ENCODE measurements at regions not wholly inside any gene's neighbourhood (a gene's known extent, or its start where the extent isn't known, plus 50 kb on each side); places are given as distances from the start of the nearest gene placed in this dataset.

DNA sequence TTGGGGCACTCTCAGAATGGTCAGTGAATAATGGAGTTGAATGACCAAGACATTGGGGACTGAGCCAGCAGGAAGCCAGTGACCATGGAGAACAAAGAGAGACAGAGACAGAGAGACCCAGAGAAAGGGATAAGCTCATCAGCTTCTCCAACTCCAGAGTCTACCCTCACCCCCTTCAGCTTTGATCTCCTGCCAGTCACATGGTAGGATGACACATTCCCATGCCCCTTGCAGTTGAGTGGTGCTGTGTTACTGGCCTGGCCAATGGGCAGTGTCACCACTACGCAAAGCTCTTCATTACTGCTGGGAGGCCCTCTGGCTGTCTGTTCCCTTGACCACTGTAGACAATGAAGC, 643.5 kb downstream of the AJAP1 start:
- Histone ChIP-seq H4K8ac (ENCODE audit: low read depth, low read length) (no peak overlapping the region), H3K27ac (replicated peaks; ENCODE audit: low read length) (no peak overlapping the region), H2BK15ac (ENCODE audit: low read length) (no peak overlapping the region), H3K36me3 (replicated peaks in 1 of 2; ENCODE audit: control insufficient read depth in 2 of 2, insufficient read depth in 2 of 2, low read length in 2 of 2) (no peaks in the 10 kb centered on the region), H2AFZ (ENCODE audit: low read length) (no peak overlapping the region), H3K18ac (ENCODE audit: low read length) (no peak overlapping the region), H3K23ac (ENCODE audit: low read depth, low read length, poor library complexity) (no peak overlapping the region), H3K14ac (ENCODE audit: low read length) (no peak overlapping the region), H3K4me3 (ENCODE audit: low read length in 2 of 2) (no peak overlapping the region), H3K9me3 (replicated peaks in 1 of 2; ENCODE audit: control insufficient read depth in 2 of 2, insufficient read depth in 1 of 2, low read depth in 1 of 2, low read length in 2 of 2) (no peaks in the 10 kb centered on the region), H2BK5ac (ENCODE audit: low read length) (no peak overlapping the region), H3K79me1 (ENCODE audit: low read depth, low read length) (no peaks in the 10 kb centered on the region), H3K4me1 (ENCODE audit: control insufficient read depth in 2 of 2, insufficient read depth in 1 of 2, low read depth in 1 of 2, low read length in 2 of 2) (peaks cover 0 to 5% of the 10 kb centered on the region in 2 donors), H3K9ac (ENCODE audit: low read depth, low read length, poor library complexity) (no peak overlapping the region), H2BK120ac (ENCODE audit: low read depth, low read length) (no peak overlapping the region), H4K91ac (ENCODE audit: low read depth, low read length, poor library complexity) (no peak overlapping the region), H2AK5ac (ENCODE audit: low read depth, low read length) (no peak overlapping the region), H3K4ac (ENCODE audit: low read length) (no peak overlapping the region), H3K27me3 (ENCODE audit: control insufficient read depth in 3 of 3, insufficient read depth in 3 of 3, low read depth in 1 of 3, low read length in 3 of 3) (no peaks in the 10 kb centered on the region), H3K4me2 (ENCODE audit: insufficient read depth, low read length, poor library complexity, severe bottlenecking) (no peak overlapping the region), H2BK12ac (ENCODE audit: low read length) (no peak overlapping the region)
- DNase-seq (ENCODE audit: low spot score), result no peak
- WGBS, 2 donors (ENCODE audit: extremely low coverage in 2 of 2, insufficient read length in 2 of 2, insufficient replicate concordance in 1 of 2), result no CpG with 5 or more reads among the region's 1 CpG

DNA sequence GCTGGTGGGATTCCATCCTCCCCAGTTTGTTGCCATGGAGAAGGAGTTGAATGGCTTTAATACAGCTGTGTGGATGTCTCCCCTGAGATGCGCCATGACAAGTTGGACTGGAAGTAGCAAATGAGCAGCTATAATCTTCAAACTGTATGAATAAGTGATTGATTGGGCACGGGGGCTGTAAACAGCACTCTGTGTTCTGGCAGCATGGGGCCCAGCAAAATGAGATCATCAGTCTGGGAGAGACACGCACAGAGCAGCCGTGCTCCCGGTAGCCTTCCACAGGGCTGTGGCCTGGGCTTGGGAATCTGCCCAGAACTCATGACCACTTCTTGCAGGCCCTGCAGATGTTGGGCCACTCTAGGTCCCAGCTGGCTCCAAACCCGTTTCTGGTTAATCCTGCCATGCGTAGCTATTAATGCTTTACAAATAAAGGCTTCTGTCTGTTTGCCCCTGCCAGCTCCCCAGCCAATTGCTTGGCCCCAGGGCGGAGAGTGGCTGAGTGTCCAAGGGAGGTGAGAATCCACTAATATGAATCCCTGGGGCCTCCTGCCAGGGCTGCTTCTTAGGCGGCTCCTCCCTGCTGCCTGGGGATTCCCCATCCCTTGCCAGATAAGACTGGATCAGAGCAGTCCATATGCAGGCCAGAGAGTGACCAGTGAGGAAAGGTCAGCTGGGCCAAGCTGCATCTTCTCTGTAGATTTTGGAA, 642.9 kb downstream of the AJAP1 start:
- no peak overlapping the region for H3K14ac ChIP-seq (ENCODE audit: low read length)
- H3K9me3 ChIP-seq (replicated peaks in 1 of 2; ENCODE audit: control insufficient read depth in 2 of 2, insufficient read depth in 1 of 2, low read depth in 1 of 2, low read length in 2 of 2), result no peaks in the 10 kb centered on the region
- no peak overlapping the region for H3K9ac ChIP-seq (ENCODE audit: low read depth, low read length, poor library complexity)
- H3K27me3 ChIP-seq (ENCODE audit: control insufficient read depth in 3 of 3, insufficient read depth in 3 of 3, low read depth in 1 of 3, low read length in 3 of 3), result no peaks in the 10 kb centered on the region
- peak overlapping the region; percentile 46 for H3K18ac ChIP-seq (ENCODE audit: low read length)
- WGBS, 2 donors (ENCODE audit: extremely low coverage in 2 of 2, insufficient read length in 2 of 2, insufficient replicate concordance in 1 of 2), result no CpG with 5 or more reads among the region's 9 CpGs
- no peak overlapping the region for H2BK120ac ChIP-seq (ENCODE audit: low read depth, low read length)
- peak overlapping the region; percentile 36 for H2AK5ac ChIP-seq (ENCODE audit: low read depth, low read length)
- H2BK15ac ChIP-seq (ENCODE audit: low read length), result no peak overlapping the region
- H2AFZ ChIP-seq (ENCODE audit: low read length), result no peak overlapping the region
- no peak overlapping the region for H2BK5ac ChIP-seq (ENCODE audit: low read length)
- DNase-seq (ENCODE audit: low spot score), result no peak
- no peaks in the 10 kb centered on the region for H3K79me1 ChIP-seq (ENCODE audit: low read depth, low read length)
- no peak overlapping the region for H2BK12ac ChIP-seq (ENCODE audit: low read length)
- no peak overlapping the region for H4K8ac ChIP-seq (ENCODE audit: low read depth, low read length)
- no peak overlapping the region for H3K4me3 ChIP-seq (ENCODE audit: low read length in 2 of 2)
- no peak overlapping the region for H4K91ac ChIP-seq (ENCODE audit: low read depth, low read length, poor library complexity)
- H3K36me3 ChIP-seq (replicated peaks in 1 of 2; ENCODE audit: control insufficient read depth in 2 of 2, insufficient read depth in 2 of 2, low read length in 2 of 2), result no peaks in the 10 kb centered on the region
- peaks cover 0 to 5% of the 10 kb centered on the region in 2 donors for H3K4me1 ChIP-seq (ENCODE audit: control insufficient read depth in 2 of 2, insufficient read depth in 1 of 2, low read depth in 1 of 2, low read length in 2 of 2)
- no peak overlapping the region for H3K4me2 ChIP-seq (ENCODE audit: insufficient read depth, low read length, poor library complexity, severe bottlenecking)
- no peak overlapping the region for H3K23ac ChIP-seq (ENCODE audit: low read depth, low read length, poor library complexity)
- H3K4ac ChIP-seq (ENCODE audit: low read length), result no peak overlapping the region
- H3K27ac ChIP-seq (replicated peaks; ENCODE audit: low read length), result no peak overlapping the region

DNA sequence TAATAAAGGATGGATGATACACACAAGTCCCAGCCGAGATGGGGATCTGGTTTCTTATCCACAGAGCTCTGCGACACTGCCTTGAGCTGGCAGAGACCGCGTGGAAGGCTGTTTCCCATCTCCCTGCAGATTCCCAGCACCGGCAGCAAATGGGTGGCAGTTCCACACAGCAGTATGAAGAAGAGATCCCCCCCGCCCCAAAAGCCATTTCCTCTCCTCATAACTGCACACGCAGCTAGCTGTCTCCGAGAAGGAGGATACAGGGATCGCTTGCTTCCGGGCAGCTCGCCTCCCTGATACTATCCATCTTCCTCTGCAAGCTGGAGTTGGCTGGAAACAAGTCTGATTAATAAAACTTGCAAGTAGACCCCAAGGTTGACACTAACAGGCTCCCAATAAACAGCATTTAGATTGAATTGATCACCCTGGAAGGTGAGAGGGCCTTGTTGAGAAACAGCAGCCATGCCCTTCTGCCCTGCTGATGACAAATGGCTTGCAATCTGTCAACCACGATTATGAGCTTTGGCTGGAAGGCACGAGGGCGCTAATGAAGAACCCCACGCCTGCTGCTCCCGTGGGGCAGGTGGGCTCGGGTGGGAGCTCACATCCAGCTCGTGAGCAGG, 642.3 kb downstream of the AJAP1 start:
- peak overlapping the region; percentile 36 for H2AK5ac ChIP-seq (ENCODE audit: low read depth, low read length)
- peaks cover 0 to 5% of the 10 kb centered on the region in 2 donors for H3K4me1 ChIP-seq (ENCODE audit: control insufficient read depth in 2 of 2, insufficient read depth in 1 of 2, low read depth in 1 of 2, low read length in 2 of 2)
- no peak overlapping the region for H2BK120ac ChIP-seq (ENCODE audit: low read depth, low read length)
- H2BK15ac ChIP-seq (ENCODE audit: low read length), result no peak overlapping the region
- H3K23ac ChIP-seq (ENCODE audit: low read depth, low read length, poor library complexity), result no peak overlapping the region
- DNase-seq (ENCODE audit: low spot score), result no peak
- no peak overlapping the region for H3K18ac ChIP-seq (ENCODE audit: low read length)
- H3K79me1 ChIP-seq (ENCODE audit: low read depth, low read length), result no peaks in the 10 kb centered on the region
- H3K9me3 ChIP-seq (replicated peaks in 1 of 2; ENCODE audit: control insufficient read depth in 2 of 2, insufficient read depth in 1 of 2, low read depth in 1 of 2, low read length in 2 of 2), result no peaks in the 10 kb centered on the region
- H3K27me3 ChIP-seq (ENCODE audit: control insufficient read depth in 3 of 3, insufficient read depth in 3 of 3, low read depth in 1 of 3, low read length in 3 of 3), result no peaks in the 10 kb centered on the region
- no peak overlapping the region for H2BK5ac ChIP-seq (ENCODE audit: low read length)
- H4K91ac ChIP-seq (ENCODE audit: low read depth, low read length, poor library complexity), result no peak overlapping the region
- H3K4me3 ChIP-seq (ENCODE audit: low read length in 2 of 2), result no peak overlapping the region
- H3K4ac ChIP-seq (ENCODE audit: low read length), result no peak overlapping the region
- no peak overlapping the region for H3K9ac ChIP-seq (ENCODE audit: low read depth, low read length, poor library complexity)
- no peak overlapping the region for H2AFZ ChIP-seq (ENCODE audit: low read length)
- no peaks in the 10 kb centered on the region for H3K36me3 ChIP-seq (replicated peaks in 1 of 2; ENCODE audit: control insufficient read depth in 2 of 2, insufficient read depth in 2 of 2, low read length in 2 of 2)
- H4K8ac ChIP-seq (ENCODE audit: low read depth, low read length), result no peak overlapping the region
- no peak overlapping the region for H3K27ac ChIP-seq (replicated peaks; ENCODE audit: low read length)
- H3K4me2 ChIP-seq (ENCODE audit: insufficient read depth, low read length, poor library complexity, severe bottlenecking), result no peak overlapping the region
- no CpG with 5 or more reads among the region's 18 CpGs for WGBS, 2 donors (ENCODE audit: extremely low coverage in 2 of 2, insufficient read length in 2 of 2, insufficient replicate concordance in 1 of 2)
- H3K14ac ChIP-seq (ENCODE audit: low read length), result no peak overlapping the region
- H2BK12ac ChIP-seq (ENCODE audit: low read length), result no peak overlapping the region

DNA sequence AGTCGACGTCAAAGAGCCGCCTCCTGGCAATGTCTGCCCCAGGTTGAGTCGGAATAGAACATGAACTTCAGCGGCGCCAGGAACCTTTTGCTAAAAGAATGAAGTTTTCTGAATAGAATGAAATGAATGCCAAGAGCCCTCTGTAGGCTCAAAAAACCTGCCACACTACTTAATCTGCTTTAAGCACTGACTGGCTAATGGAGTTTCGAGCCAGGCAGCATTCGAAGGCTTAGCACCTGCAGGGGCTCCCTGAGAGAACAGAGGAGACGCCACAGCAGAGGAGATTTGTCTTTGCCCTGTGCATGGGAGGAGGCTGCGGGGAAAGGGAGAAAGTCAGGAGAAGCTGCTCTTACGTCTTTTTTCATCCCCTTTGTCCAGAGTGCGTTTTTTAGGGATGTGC, 641.7 kb downstream of the AJAP1 start:
- Histone ChIP-seq H4K91ac (ENCODE audit: low read depth, low read length, poor library complexity) (no peak overlapping the region), H3K23ac (ENCODE audit: low read depth, low read length, poor library complexity) (no peak overlapping the region), H2AFZ (ENCODE audit: low read length) (no peak overlapping the region), H2BK5ac (ENCODE audit: low read length) (no peak overlapping the region), H2BK120ac (ENCODE audit: low read depth, low read length) (no peak overlapping the region), H3K4me3 (ENCODE audit: low read length in 2 of 2) (no peak overlapping the region), H2AK5ac (ENCODE audit: low read depth, low read length) (no peak overlapping the region), H2BK15ac (ENCODE audit: low read length) (no peak overlapping the region), H4K8ac (ENCODE audit: low read depth, low read length) (no peak overlapping the region), H3K9ac (ENCODE audit: low read depth, low read length, poor library complexity) (no peak overlapping the region), H2BK12ac (ENCODE audit: low read length) (no peak overlapping the region), H3K36me3 (replicated peaks in 1 of 2; ENCODE audit: control insufficient read depth in 2 of 2, insufficient read depth in 2 of 2, low read length in 2 of 2) (no peaks in the 10 kb centered on the region), H3K27ac (replicated peaks; ENCODE audit: low read length) (no peak overlapping the region), H3K14ac (ENCODE audit: low read length) (no peak overlapping the region), H3K4ac (ENCODE audit: low read length) (no peak overlapping the region), H3K27me3 (ENCODE audit: control insufficient read depth in 3 of 3, insufficient read depth in 3 of 3, low read depth in 1 of 3, low read length in 3 of 3) (no peaks in the 10 kb centered on the region), H3K18ac (ENCODE audit: low read length) (no peak overlapping the region), H3K4me1 (ENCODE audit: control insufficient read depth in 2 of 2, insufficient read depth in 1 of 2, low read depth in 1 of 2, low read length in 2 of 2) (peaks cover 0 to 5% of the 10 kb centered on the region in 2 donors), H3K79me1 (ENCODE audit: low read depth, low read length) (no peaks in the 10 kb centered on the region), H3K4me2 (ENCODE audit: insufficient read depth, low read length, poor library complexity, severe bottlenecking) (no peak overlapping the region), H3K9me3 (replicated peaks in 1 of 2; ENCODE audit: control insufficient read depth in 2 of 2, insufficient read depth in 1 of 2, low read depth in 1 of 2, low read length in 2 of 2) (no peaks in the 10 kb centered on the region)
- WGBS, 2 donors (ENCODE audit: extremely low coverage in 2 of 2, insufficient read length in 2 of 2, insufficient replicate concordance in 1 of 2), result no CpG with 5 or more reads among the region's 12 CpGs
- no peak for DNase-seq (ENCODE audit: low spot score)
